ENCODE measurements at regions not wholly inside any gene's neighbourhood (a gene's known extent, or its start where the extent isn't known, plus 50 kb on each side); places are given as distances from the start of the nearest gene placed in this dataset.
"Not testable (repeated sequence)": the region's sequence is repeated elsewhere in the genome, so short reads cannot be mapped to it uniquely, and the experiment has no call there.

- H3K4me3 Mint-ChIP-seq: no peak overlapping the region
- H3K27ac Mint-ChIP-seq: no peak overlapping the region
- no peaks in the 10 kb centered on the region for H3K4me1 Mint-ChIP-seq (ENCODE audit: low read depth)
- H3K27me3 Mint-ChIP-seq: no peaks in the 10 kb centered on the region
- POLR2A ChIA-PET: no interaction called here
- no peaks in the 10 kb centered on the region for H3K36me3 Mint-ChIP-seq
- H3K9me3 Mint-ChIP-seq: no peaks in the 10 kb centered on the region
- DNase-seq: no peak
- intact Hi-C loops (cut with micrococcal nuclease): no loop called here
- CTCF ChIA-PET: no interaction called here
Measured at GRCh38 chr14:86912709-86913108, 1080.3 kb downstream of the GALC start.

GRCh38 chr14:86911486-86911885, 1081.5 kb downstream of the GALC start:
- Mint-ChIP-seq H3K9me3 (no peaks in the 10 kb centered on the region), H3K4me3 (no peak overlapping the region), H3K36me3 (no peaks in the 10 kb centered on the region), H3K27me3 (no peaks in the 10 kb centered on the region), H3K27ac (no peak overlapping the region), H3K4me1 (ENCODE audit: low read depth) (no peaks in the 10 kb centered on the region)
- ChIA-PET CTCF (no interaction called here), POLR2A (no interaction called here)
- DNase-seq: no peak
- intact Hi-C loops (cut with micrococcal nuclease): no loop called here

GRCh38 chr14:86905386-86905926, 1087.5 kb downstream of the GALC start:
- intact Hi-C loops (cut with micrococcal nuclease): not testable (repeated sequence)

GRCh38 chr14:86902176-86902950, 1090.6 kb downstream of the GALC start:
- no peaks in the 10 kb centered on the region for H3K36me3 Mint-ChIP-seq
- intact Hi-C loops (cut with micrococcal nuclease): no loop called here
- H3K27ac Mint-ChIP-seq: no peak overlapping the region
- no peaks in the 10 kb centered on the region for H3K4me1 Mint-ChIP-seq (ENCODE audit: low read depth)
- no peak overlapping the region for H3K4me3 Mint-ChIP-seq
- DNase-seq: no peak
- H3K27me3 Mint-ChIP-seq: no peaks in the 10 kb centered on the region
- H3K9me3 Mint-ChIP-seq: no peaks in the 10 kb centered on the region
- POLR2A ChIA-PET: no interaction called here
- CTCF ChIA-PET: no interaction called here

More at GRCh38 chr14:86905386-86905926, 1087.5 kb downstream of the GALC start:
- H3K27me3 Mint-ChIP-seq; H3K4me3 Mint-ChIP-seq; POLR2A ChIA-PET; H3K9me3 Mint-ChIP-seq; H3K4me1 Mint-ChIP-seq (ENCODE audit: low read depth); DNase-seq; H3K27ac Mint-ChIP-seq; H3K36me3 Mint-ChIP-seq; CTCF ChIA-PET: not testable (repeated sequence)

GRCh38 chr14:86897704-86898513, 1095.1 kb downstream of the GALC start:
- peaks cover 2% of the 10 kb centered on the region for H3K9me3 Mint-ChIP-seq
- ChIA-PET CTCF (no interaction called here), POLR2A (no interaction called here)
- no peak overlapping the region for H3K27ac Mint-ChIP-seq
- intact Hi-C loops (cut with micrococcal nuclease): no loop called here
- DNase-seq: no peak
- H3K36me3 Mint-ChIP-seq: no peaks in the 10 kb centered on the region
- no peaks in the 10 kb centered on the region for H3K4me1 Mint-ChIP-seq (ENCODE audit: low read depth)
- no peak overlapping the region for H3K4me3 Mint-ChIP-seq
- no peaks in the 10 kb centered on the region for H3K27me3 Mint-ChIP-seq

GRCh38 chr14:86897224-86897623, 1095.8 kb downstream of the GALC start:
- no peaks in the 10 kb centered on the region for H3K36me3 Mint-ChIP-seq
- H3K27me3 Mint-ChIP-seq: no peaks in the 10 kb centered on the region
- POLR2A ChIA-PET: no interaction called here

GRCh38 chr14:86896701-86897100, 1096.3 kb downstream of the GALC start:
- CTCF ChIA-PET: no interaction called here
- no peaks in the 10 kb centered on the region for H3K27me3 Mint-ChIP-seq
- DNase-seq: no peak
- H3K9me3 Mint-ChIP-seq: peaks cover 5% of the 10 kb centered on the region
- POLR2A ChIA-PET: no interaction called here
- H3K27ac Mint-ChIP-seq: no peak overlapping the region
- H3K4me3 Mint-ChIP-seq: no peak overlapping the region
- intact Hi-C loops (cut with micrococcal nuclease): no loop called here
- H3K36me3 Mint-ChIP-seq: no peaks in the 10 kb centered on the region
- H3K4me1 Mint-ChIP-seq (ENCODE audit: low read depth): no peaks in the 10 kb centered on the region

More at GRCh38 chr14:86897224-86897623, 1095.8 kb downstream of the GALC start:
- no peak overlapping the region for H3K27ac Mint-ChIP-seq
- CTCF ChIA-PET: no interaction called here
- peaks cover 5% of the 10 kb centered on the region for H3K9me3 Mint-ChIP-seq
- no peaks in the 10 kb centered on the region for H3K4me1 Mint-ChIP-seq (ENCODE audit: low read depth)
- H3K4me3 Mint-ChIP-seq: no peak overlapping the region
- intact Hi-C loops (cut with micrococcal nuclease): no loop called here
- no peak for DNase-seq

- H3K4me3 Mint-ChIP-seq: no peak overlapping the region
- POLR2A ChIA-PET: no interaction called here
- intact Hi-C loops (cut with micrococcal nuclease): no loop called here
- no peaks in the 10 kb centered on the region for H3K4me1 Mint-ChIP-seq (ENCODE audit: low read depth)
- no peaks in the 10 kb centered on the region for H3K36me3 Mint-ChIP-seq
- no peak overlapping the region for H3K27ac Mint-ChIP-seq
- CTCF ChIA-PET: no interaction called here
- DNase-seq: no peak
- H3K9me3 Mint-ChIP-seq: peaks cover 13% of the 10 kb centered on the region
- no peaks in the 10 kb centered on the region for H3K27me3 Mint-ChIP-seq
Measured at GRCh38 chr14:86892152-86892956, 1100.6 kb downstream of the GALC start.

GRCh38 chr14:86885280-86885679, 1107.7 kb downstream of the GALC start:
- Mint-ChIP-seq H3K4me1 (ENCODE audit: low read depth) (no peaks in the 10 kb centered on the region), H3K9me3 (peaks cover 21% of the 10 kb centered on the region), H3K4me3 (no peak overlapping the region), H3K27me3 (no peaks in the 10 kb centered on the region), H3K27ac (no peak overlapping the region), H3K36me3 (no peaks in the 10 kb centered on the region)
- intact Hi-C loops (cut with micrococcal nuclease): no loop called here
- ChIA-PET CTCF (no interaction called here), POLR2A (no interaction called here)
- no peak for DNase-seq

GRCh38 chr14:86884498-86884897, 1108.5 kb downstream of the GALC start:
- H3K4me3 Mint-ChIP-seq: no peak overlapping the region
- no peaks in the 10 kb centered on the region for H3K4me1 Mint-ChIP-seq (ENCODE audit: low read depth)
- intact Hi-C loops (cut with micrococcal nuclease): no loop called here
- DNase-seq: no peak
- ChIA-PET POLR2A (no interaction called here), CTCF (no interaction called here)
- H3K9me3 Mint-ChIP-seq: peaks cover 17% of the 10 kb centered on the region
- H3K27me3 Mint-ChIP-seq: no peaks in the 10 kb centered on the region
- H3K36me3 Mint-ChIP-seq: no peaks in the 10 kb centered on the region
- H3K27ac Mint-ChIP-seq: no peak overlapping the region

- DNase-seq: no peak
- Mint-ChIP-seq H3K9me3 (peaks cover 17% of the 10 kb centered on the region), H3K4me3 (no peak overlapping the region), H3K27me3 (no peaks in the 10 kb centered on the region), H3K36me3 (no peaks in the 10 kb centered on the region), H3K27ac (no peak overlapping the region), H3K4me1 (ENCODE audit: low read depth) (no peaks in the 10 kb centered on the region)
- CTCF ChIA-PET: interaction anchor here (0.6 kb wide), 1 partner anchor 845 kb away, joined by 5 read pairs; no protein-coding TSS in a partner anchor
- intact Hi-C loops (cut with micrococcal nuclease): no loop called here
- POLR2A ChIA-PET: no interaction called here
Measured at GRCh38 chr14:86882818-86883217, 1110.2 kb downstream of the GALC start.

GRCh38 chr14:86865934-86866333, 1127.0 kb downstream of the GALC start:
- Mint-ChIP-seq H3K27ac (no peak overlapping the region), H3K4me3 (no peak overlapping the region), H3K36me3 (no peaks in the 10 kb centered on the region), H3K4me1 (ENCODE audit: low read depth) (no peaks in the 10 kb centered on the region), H3K27me3 (no peaks in the 10 kb centered on the region), H3K9me3 (peaks cover 5% of the 10 kb centered on the region)
- DNase-seq: no peak
- ChIA-PET CTCF (no interaction called here), POLR2A (no interaction called here)
- intact Hi-C loops (cut with micrococcal nuclease): no loop called here
